Lung (tissue), 11 donors: ENCODE measurements at regions not wholly inside any gene's neighbourhood (a gene's known extent, or its start where the extent isn't known, plus 50 kb on each side); places are given as distances from the start of the nearest gene placed in this dataset.

Experiments used
- ATAC-seq: fragments of 200-7000 bp; cut with Tn5 transposase; one replicate; pipeline ENCODE4 v1.9.1; 2020; ENCODE audit warnings: moderate number of reproducible peaks; ENCODE audit not compliant: insufficient read depth, low FRiP score
- DNase-seq, 3 donors: peaks; one replicate each; pipeline ENCODE4 v3.0.0-alpha.2; 2013 to 2017
- H3K27ac ChIP-seq, 2 donors: one replicate each; pipeline ENCODE4 v1.5.1; 2013; ENCODE audit warnings: mild to moderate bottlenecking in 2 of 2, moderate library complexity in 2 of 2, control low read depth in 1 of 2, inconsistent platforms in 1 of 2, low read depth in 1 of 2, low read length in 1 of 2
- H3K27me3 ChIP-seq, 3 donors: one replicate each; pipeline ENCODE4 v1.5.1; 2013; ENCODE audit warnings: low read length in 2 of 3; ENCODE audit not compliant: control insufficient read depth in 3 of 3, insufficient read depth in 3 of 3
- H3K36me3 ChIP-seq, 4 donors: one replicate each; pipeline ENCODE4 v1.5.1; 2013; ENCODE audit warnings: low read length in 4 of 4, mild to moderate bottlenecking in 1 of 4, moderate library complexity in 1 of 4; ENCODE audit not compliant: control insufficient read depth in 4 of 4, insufficient read depth in 4 of 4
- H3K4me1 ChIP-seq, 5 donors: one replicate each; pipeline ENCODE4 v1.5.1; 2013; ENCODE audit warnings: low read length in 5 of 5, mild to moderate bottlenecking in 2 of 5, moderate library complexity in 1 of 5; ENCODE audit not compliant: control insufficient read depth in 5 of 5, insufficient read depth in 5 of 5
- H3K4me3 ChIP-seq: one replicate; pipeline ENCODE4 v1.5.1; 2013; ENCODE audit warnings: mild to moderate bottlenecking, control low read depth, moderate library complexity
- H3K9ac ChIP-seq, 2 donors: one replicate each; pipeline ENCODE4 v1.5.1; 2013; ENCODE audit warnings: low read length in 2 of 2, control low read depth in 1 of 2; ENCODE audit not compliant: insufficient read depth in 1 of 2
- H3K9me3 ChIP-seq, 4 donors: one replicate each; pipeline ENCODE4 v1.5.1; 2013; ENCODE audit warnings: low read length in 3 of 4, mild to moderate bottlenecking in 1 of 4, moderate library complexity in 1 of 4; ENCODE audit not compliant: control insufficient read depth in 4 of 4, insufficient read depth in 3 of 4
- CTCF ChIP-seq: IDR thresholded peaks from 2 replicates; pipeline ENCODE4 v1.5.1; 2012; ENCODE audit warnings: mild to moderate bottlenecking; ENCODE audit errors: control extremely low read depth, extremely low read depth
- WGBS, 2 donors: extraction: QIAGEN DNeasy Blood & Tissue Kit; methylation state at CpG; one replicate each; pipeline ENCODE4 v1.1.7; 2013; 5-methylcytosine and 5-hydroxymethylcytosine counted together
- donor health status: control.
- donor health status: control.
- donor health status: Bipolar disorder and iron deficiency.
- donor health status: healthy.
- donor health status: DM: yes; HTN: yes; CAD: no.

- no peak for ATAC-seq
- no peak for TF ChIP-seq CTCF
- Histone ChIP-seq H3K4me3 (no peak overlapping the region), H3K9me3 (no peaks in the 10 kb centered on the region), H3K27ac (no peak overlapping the region), H3K36me3 (no peaks in the 10 kb centered on the region), H3K27me3 (no peaks in the 10 kb centered on the region), H3K4me1 (no peaks in the 10 kb centered on the region), H3K9ac (no peak overlapping the region)
- no peak for DNase-seq
- WGBS, 2 donors = 81 to 84% methylated on average over 4 of the region's 4 CpGs
Measured at GRCh38 chr5:87114631-87115030, 153.1 kb upstream of the RASA1 start.

GRCh38 chr5:87115839-87116364, 151.8 kb upstream of the RASA1 start:
- ATAC-seq (no peak), DNase-seq (no peak)
- no peaks in the 10 kb centered on the region for H3K9me3 ChIP-seq
- H3K9ac ChIP-seq = no peak overlapping the region
- TF ChIP-seq CTCF = no peak
- no peak overlapping the region for H3K27ac ChIP-seq
- no peaks in the 10 kb centered on the region for H3K4me1 ChIP-seq
- no peak overlapping the region for H3K4me3 ChIP-seq
- H3K36me3 ChIP-seq = no peaks in the 10 kb centered on the region
- no peaks in the 10 kb centered on the region for H3K27me3 ChIP-seq
- 59 to 77% methylated on average over 3 of the region's 3 CpGs for WGBS, 2 donors

GRCh38 chr5:87116825-87117512, 150.7 kb upstream of the RASA1 start:
- DNase-seq (no peak), ATAC-seq (no peak)
- Histone ChIP-seq H3K4me1 (no peaks in the 10 kb centered on the region), H3K9me3 (no peaks in the 10 kb centered on the region), H3K4me3 (no peak overlapping the region), H3K36me3 (no peaks in the 10 kb centered on the region), H3K27ac (no peak overlapping the region), H3K9ac (no peak overlapping the region), H3K27me3 (no peaks in the 10 kb centered on the region)
- WGBS, 2 donors = 86 to 88% methylated on average over 2 of the region's 2 CpGs
- no peak for TF ChIP-seq CTCF

GRCh38 chr5:87119588-87119987, 148.1 kb upstream of the RASA1 start:
- WGBS, 2 donors = 93 to 95% methylated on average over 3 of the region's 3 CpGs
- no peak for ATAC-seq
- TF ChIP-seq CTCF = no peak
- no peaks in the 10 kb centered on the region for H3K27me3 ChIP-seq
- H3K9ac ChIP-seq = no peak overlapping the region
- no peaks in the 10 kb centered on the region for H3K36me3 ChIP-seq
- DNase-seq = no peak
- no peak overlapping the region for H3K27ac ChIP-seq
- H3K9me3 ChIP-seq = no peaks in the 10 kb centered on the region
- no peaks in the 10 kb centered on the region for H3K4me1 ChIP-seq
- H3K4me3 ChIP-seq = no peak overlapping the region
